NCI-H1930 (cell line): ENCODE measurements at regions not wholly inside any gene's neighbourhood (a gene's known extent, or its start where the extent isn't known, plus 50 kb on each side); places are given as distances from the start of the nearest gene placed in this dataset.
A peak's percentile ranks its signal among the peaks of the same experiment; 100 is the strongest.
"Not testable (repeated sequence)": the region's sequence is repeated elsewhere in the genome, so short reads cannot be mapped to it uniquely, and the experiment has no call there.

Experiments
- DNase-seq, 2 experiments: peaks; one replicate each; lab custom pipeline; 2025; lab: John Stamatoyannopoulos, UW

- no peak for DNase-seq
Measured at GRCh38 chr2:145919477-145919876, 1399.6 kb upstream of the ZEB2 start.

GRCh38 chr2:145918951-145919350 lies 1399.0 kb upstream of the ZEB2 start:
- no peak for DNase-seq

GRCh38 chr2:145916799-145917198 lies 1396.9 kb upstream of the ZEB2 start:
- no peak for DNase-seq

- DNase-seq: no peak
Measured at GRCh38 chr2:145914716-145915115, 1394.8 kb upstream of the ZEB2 start.

- no peak for DNase-seq
Measured at GRCh38 chr2:145910416-145910815, 1390.5 kb upstream of the ZEB2 start.

- DNase-seq: no peak
Measured at GRCh38 chr2:145909766-145910165, 1389.8 kb upstream of the ZEB2 start.

GRCh38 chr2:145909175-145909755 lies 1389.3 kb upstream of the ZEB2 start:
- no peak for DNase-seq

- no peak for DNase-seq
Measured at GRCh38 chr2:145906354-145906753, 1386.4 kb upstream of the ZEB2 start.

GRCh38 chr2:145905371-145905770 lies 1385.5 kb upstream of the ZEB2 start:
- DNase-seq: no peak

- DNase-seq: no peak
Measured at GRCh38 chr2:145897151-145897550, 1377.2 kb upstream of the ZEB2 start.

- DNase-seq: no peak
Measured at GRCh38 chr2:145887915-145888314, 1368.0 kb upstream of the ZEB2 start.

GRCh38 chr2:145880997-145881396 lies 1361.1 kb upstream of the ZEB2 start:
- DNase-seq: not testable (repeated sequence)

GRCh38 chr2:145875016-145875415 lies 1355.1 kb upstream of the ZEB2 start:
- DNase-seq: no peak

GRCh38 chr2:145874466-145874865 lies 1354.5 kb upstream of the ZEB2 start:
- no peak for DNase-seq

GRCh38 chr2:145864501-145864900 lies 1344.6 kb upstream of the ZEB2 start:
- no peak for DNase-seq

- DNase-seq: no peak
Measured at GRCh38 chr2:145861940-145862339, 1342.0 kb upstream of the ZEB2 start.

- DNase-seq: no peak
Measured at GRCh38 chr2:145860083-145860482, 1340.2 kb upstream of the ZEB2 start.

GRCh38 chr2:145855142-145855541 lies 1335.2 kb upstream of the ZEB2 start:
- DNase-seq: no peak

GRCh38 chr2:145854039-145854755 lies 1334.3 kb upstream of the ZEB2 start:
- no peak for DNase-seq

- DNase-seq: no peak
Measured at GRCh38 chr2:145851730-145852129, 1331.8 kb upstream of the ZEB2 start.

- no peak for DNase-seq
Measured at GRCh38 chr2:145849466-145849865, 1329.5 kb upstream of the ZEB2 start.

- no peak for DNase-seq
Measured at GRCh38 chr2:145846982-145847381, 1327.1 kb upstream of the ZEB2 start.

- peak in 1 of 2 experiments; percentile 35 for DNase-seq
Measured at GRCh38 chr2:145845923-145846322, 1326.0 kb upstream of the ZEB2 start.
